ENCODE measurements at regions not wholly inside any gene's neighbourhood (a gene's known extent, or its start where the extent isn't known, plus 50 kb on each side); places are given as distances from the start of the nearest gene placed in this dataset. TPM values are rescaled to one million over a fixed set of nuclear protein-coding genes. Genes with fewer than 3 reads are reported as not detected.

DNA sequence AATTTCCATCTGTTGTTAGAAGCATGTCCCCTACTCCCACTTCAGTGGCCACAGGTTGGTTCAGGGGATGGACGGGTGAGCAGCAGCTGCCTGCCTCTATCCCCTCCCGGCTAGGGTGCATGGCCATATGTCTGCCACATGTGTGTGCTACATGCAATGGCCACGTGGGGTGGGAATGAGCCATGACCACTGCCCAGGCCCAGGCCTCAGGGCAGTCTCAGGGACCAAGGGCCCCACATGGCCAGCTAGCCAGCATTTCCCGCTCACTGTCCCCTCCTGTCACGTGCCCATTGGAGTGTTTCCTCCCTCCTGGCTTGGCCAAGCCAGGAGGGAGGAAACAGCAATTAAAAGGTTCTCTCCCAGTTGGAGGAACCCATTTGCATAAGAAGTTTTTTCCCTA, 117.1 kb downstream of the KCNS3 start:
- Histone ChIP-seq H3K79me2 (ENCODE audit: control insufficient read depth, insufficient read depth, low read length) (no peaks in the 10 kb centered on the region), H3K36me3 (ENCODE audit: control insufficient read depth in 2 of 2, insufficient read depth in 2 of 2, low read length in 1 of 2) (no peaks in the 10 kb centered on the region), H2AFZ (ENCODE audit: control insufficient read depth, low read depth, low read length) (no peak overlapping the region), H3K27me3 (replicated peaks in 1 of 2; ENCODE audit: control insufficient read depth in 2 of 2, insufficient read depth in 2 of 2, low read length in 1 of 2) (no peaks in the 10 kb centered on the region), H3K4me1 (ENCODE audit: control insufficient read depth, insufficient read depth, low read length) (no peaks in the 10 kb centered on the region), H3K9ac (ENCODE audit: control insufficient read depth, insufficient read depth, low read length) (no peak overlapping the region), H3K4me3 (no peak overlapping the region), H3K4me2 (ENCODE audit: control insufficient read depth, insufficient read depth) (no peak overlapping the region), H3K9me3 (replicated peaks; ENCODE audit: control insufficient read depth, insufficient read depth, low read length) (no peaks in the 10 kb centered on the region), H3K27ac (ENCODE audit: control insufficient read depth, insufficient read depth) (no peak overlapping the region), H4K20me1 (ENCODE audit: control insufficient read depth, insufficient read depth) (no peaks in the 10 kb centered on the region)
- ChIA-PET SMC1A (ENCODE audit: uncharacterized antibody, unreplicated experiment) (no interaction called here), POLR2A (no interaction called here), CTCF (no interaction called here), RAD21 (ENCODE audit: unreplicated experiment) (no interaction called here)
- intact Hi-C loops (cut with micrococcal nuclease; ENCODE audit: unreplicated experiment) = no loop called here
- ATAC-seq = no peak
- WGBS (ENCODE audit: insufficient coverage, insufficient replicate concordance, low lambda C conversion rate, missing lambda C conversion rate) = 31% methylated on average over 5 of the region's 5 CpGs
- DNase-seq (ENCODE audit: low read depth, low spot score) = no peak
- in situ Hi-C loops (cut with MboI) = no loop called here
- no peak for TF ChIP-seq ZNF24 (IDR thresholded peaks at IDR 0.05)
- no peak for TF ChIP-seq HDGF (IDR thresholded peaks at IDR 0.05)
- TF ChIP-seq ZNF687 (IDR thresholded peaks at IDR 0.05) = no peak
- no TSS peak for BruUV-seq (replicated peaks)
- no peak for FAIRE-seq

Small RNA genes in the stretch of these regions (small RNA-seq; reads per million reads assigned to genes)
- gene RF00561 = not detected
